Inflammatory macrophage (primary cell): ENCODE measurements at regions not wholly inside any gene's neighbourhood (a gene's known extent, or its start where the extent isn't known, plus 50 kb on each side); places are given as distances from the start of the nearest gene placed in this dataset.

Source experiments
- DNase-seq, 2 donors: peaks; one replicate each; pipeline ENCODE4 v3.0.0-alpha.2; 2020 to 2022

- DNase-seq = no peak
These were observed 345.6 kb downstream of the AKAIN1 start for GRCh38 chr18:4851301-4851976.

- DNase-seq = no peak
These were observed 350.0 kb downstream of the AKAIN1 start for GRCh38 chr18:4847056-4847455.

DNA sequence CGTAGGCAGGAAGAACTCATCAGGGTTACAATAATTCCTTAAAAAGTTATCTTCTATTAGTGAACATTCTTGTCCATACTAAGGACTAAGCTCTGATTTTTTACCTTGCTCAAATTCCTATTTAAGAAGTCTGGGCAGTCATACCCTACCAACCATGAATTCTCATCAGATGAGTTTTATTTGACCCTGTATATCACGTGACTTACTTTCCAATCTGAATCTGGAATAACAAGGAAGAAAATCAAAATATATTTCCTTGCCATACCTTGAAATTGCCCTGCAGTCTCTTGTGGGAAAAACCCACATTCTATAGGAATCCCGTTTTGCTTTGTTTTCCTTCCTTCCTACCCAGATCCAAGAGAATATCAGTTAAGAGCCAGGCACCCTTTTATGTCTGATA is 352.7 kb downstream of the AKAIN1 start:
- DNase-seq = no peak

- no peak for DNase-seq
These were observed 353.3 kb downstream of the AKAIN1 start for GRCh38 chr18:4843771-4844170.

DNA sequence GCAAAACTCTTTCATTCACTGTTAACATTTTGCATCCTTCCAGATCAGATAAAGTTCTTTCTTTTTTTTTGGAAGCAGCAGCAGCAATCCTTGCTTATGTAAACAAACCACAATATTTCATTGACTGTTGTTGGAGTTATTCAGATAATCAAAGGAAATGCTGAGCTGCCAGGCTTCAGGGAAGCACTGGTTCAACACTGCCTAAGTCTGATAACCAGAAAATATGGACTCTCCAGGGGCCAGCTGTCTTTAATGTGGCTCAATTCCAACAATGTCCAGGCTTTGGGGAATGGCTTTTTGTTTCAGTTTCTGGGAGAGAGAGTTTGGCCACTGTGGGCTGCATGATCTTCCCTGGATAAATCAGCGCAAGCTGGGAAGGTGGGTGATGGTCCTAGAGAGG is 354.3 kb downstream of the AKAIN1 start:
- no peak for DNase-seq

- no peak for DNase-seq
These were observed 354.8 kb downstream of the AKAIN1 start for GRCh38 chr18:4842287-4842686.

DNA sequence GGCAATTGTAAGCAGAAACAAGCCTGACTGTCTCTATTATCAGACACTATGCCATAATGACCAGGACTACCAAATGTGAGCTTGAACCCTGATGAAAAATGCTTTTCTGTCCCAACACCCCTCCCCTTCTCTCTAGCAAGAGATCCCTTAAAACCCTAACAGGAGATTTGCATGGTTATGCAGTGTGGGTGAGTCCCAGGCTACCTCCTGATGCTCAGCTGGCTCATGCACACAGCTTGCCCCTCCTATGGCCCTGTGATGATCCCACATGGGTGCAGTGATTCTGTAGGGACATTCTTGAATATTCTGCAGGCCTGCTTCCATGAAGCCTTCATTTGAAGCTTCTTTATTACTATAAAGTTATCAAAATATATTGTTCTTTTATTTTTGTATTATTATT is 357.4 kb downstream of the AKAIN1 start:
- DNase-seq = no peak

GRCh38 chr18:4836141-4836540 is 360.9 kb downstream of the AKAIN1 start:
- no peak for DNase-seq

DNA sequence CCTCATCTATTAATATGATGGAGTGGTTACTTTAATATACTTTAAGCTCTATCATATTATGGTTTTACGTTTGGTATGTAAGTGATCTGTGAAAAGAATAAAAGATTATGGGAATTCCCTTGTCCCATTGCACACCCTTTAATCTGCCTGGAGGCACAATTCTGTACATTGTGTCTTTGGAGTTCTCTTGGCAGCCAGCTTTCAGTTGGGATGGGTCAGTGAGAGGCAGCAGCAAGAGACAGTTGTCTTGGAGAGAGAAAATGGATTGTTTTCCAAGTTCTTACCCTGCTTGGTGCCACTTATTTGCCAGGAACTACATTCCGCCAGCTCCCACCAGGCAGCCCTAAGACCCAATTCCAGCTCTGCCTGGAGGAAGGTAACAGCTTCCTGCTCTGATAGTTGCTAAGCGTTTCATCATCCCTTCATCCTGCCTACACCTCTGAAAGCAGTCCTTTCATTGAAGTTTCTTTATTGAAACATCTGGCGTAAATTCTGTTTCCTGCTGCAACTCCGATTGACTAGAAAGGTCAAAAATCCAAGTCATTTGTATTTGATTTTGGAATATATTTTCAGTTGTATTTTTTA is 365.2 kb downstream of the AKAIN1 start:
- no peak for DNase-seq

- DNase-seq = no peak
These were observed 365.9 kb downstream of the AKAIN1 start for GRCh38 chr18:4831127-4831526.

- DNase-seq = no peak
These were observed 368.0 kb upstream of the DLGAP1 start for GRCh38 chr18:4823091-4823490.

GRCh38 chr18:4821801-4822200 is 366.7 kb upstream of the DLGAP1 start:
- DNase-seq = no peak

DNA sequence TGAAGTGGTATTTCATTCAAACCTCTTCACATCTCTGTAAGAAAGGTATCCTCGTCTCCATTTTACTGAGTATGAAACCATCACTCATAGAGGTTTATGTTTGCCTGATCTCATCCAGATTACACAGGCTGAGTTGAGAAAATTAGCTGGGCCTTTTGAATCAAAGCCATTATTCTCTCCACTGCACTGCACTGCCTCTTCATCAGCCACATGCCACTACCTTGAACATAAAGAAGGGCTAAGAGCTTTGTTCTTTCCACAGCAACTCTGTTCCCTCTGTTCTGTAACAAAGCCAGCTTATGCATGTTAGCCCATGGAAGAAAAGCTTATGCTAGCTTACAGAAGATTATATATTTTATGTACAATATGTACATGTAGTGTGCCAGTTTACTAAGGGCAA is 362.6 kb upstream of the DLGAP1 start:
- DNase-seq = no peak

DNA sequence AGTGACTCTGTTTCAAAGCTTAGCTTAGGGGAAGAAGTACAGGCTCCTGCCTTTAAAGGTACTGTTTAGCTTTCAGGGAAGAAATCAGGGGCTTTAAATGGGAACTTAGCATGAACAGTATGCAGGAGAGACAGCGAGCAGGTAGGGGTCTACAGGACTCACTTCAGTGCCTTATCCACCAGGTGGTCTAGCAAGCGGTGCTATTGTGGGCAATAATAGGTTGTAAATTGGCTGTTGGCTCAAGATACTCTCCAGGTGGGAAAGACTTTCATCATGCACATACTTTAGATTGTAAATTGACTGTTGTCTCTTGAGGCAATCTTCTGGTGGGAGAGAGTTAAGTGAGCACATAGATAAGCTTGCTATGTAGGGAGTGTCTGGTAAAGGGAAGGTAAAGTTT is 358.6 kb upstream of the DLGAP1 start:
- no peak for DNase-seq

DNA sequence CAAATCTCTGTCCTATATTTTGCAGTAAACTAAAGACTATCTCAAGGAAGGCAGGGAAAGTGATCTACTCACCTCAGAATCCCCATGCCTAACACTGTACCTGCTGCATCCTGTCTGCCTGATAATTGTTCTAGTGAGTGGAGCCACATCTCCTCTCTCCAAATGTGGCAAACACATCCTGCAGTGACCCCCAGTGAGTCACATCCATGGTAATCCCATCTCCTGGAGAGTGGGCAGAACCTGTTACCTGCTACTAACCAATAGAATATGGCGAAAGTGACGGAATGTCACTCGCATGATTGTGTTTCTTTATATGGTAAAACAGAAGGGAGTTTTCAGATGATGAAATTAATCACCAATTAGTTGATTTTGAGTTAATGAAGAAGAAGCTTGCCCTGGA is 353.8 kb upstream of the DLGAP1 start:
- no peak for DNase-seq

DNA sequence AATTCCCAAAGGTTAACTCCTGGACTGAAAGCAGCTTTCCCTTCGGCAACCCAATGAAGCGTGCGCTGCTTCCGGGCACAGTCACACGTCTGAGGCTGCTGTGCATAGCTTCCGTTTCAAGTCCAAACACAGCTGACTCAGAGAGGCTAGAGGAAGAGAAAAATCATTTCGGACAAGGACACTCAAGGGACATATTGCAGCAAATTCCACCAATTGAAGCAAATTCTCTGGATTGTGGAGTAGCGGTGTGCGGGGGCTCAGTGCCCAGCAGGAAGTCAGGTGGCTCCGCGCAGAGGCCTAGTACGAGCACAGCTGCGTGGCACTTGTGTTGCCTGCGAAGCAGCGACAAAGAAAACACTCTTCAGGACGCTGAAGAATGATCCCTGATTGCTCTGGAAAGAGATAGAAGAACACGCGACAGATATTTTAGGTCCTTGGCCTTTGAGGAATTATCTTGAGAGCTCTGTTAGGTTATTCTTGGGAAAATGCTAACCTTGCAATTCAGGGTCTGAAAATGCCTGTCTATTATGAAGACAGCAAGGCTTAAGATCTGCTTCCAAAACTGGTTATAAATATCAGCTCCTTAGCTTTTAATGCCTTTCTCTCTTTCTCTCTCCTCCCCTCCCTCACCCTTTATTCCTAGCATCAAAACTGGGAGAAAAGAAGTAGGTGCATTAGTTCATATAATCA is 352.6 kb upstream of the DLGAP1 start:
- no peak for DNase-seq

DNA sequence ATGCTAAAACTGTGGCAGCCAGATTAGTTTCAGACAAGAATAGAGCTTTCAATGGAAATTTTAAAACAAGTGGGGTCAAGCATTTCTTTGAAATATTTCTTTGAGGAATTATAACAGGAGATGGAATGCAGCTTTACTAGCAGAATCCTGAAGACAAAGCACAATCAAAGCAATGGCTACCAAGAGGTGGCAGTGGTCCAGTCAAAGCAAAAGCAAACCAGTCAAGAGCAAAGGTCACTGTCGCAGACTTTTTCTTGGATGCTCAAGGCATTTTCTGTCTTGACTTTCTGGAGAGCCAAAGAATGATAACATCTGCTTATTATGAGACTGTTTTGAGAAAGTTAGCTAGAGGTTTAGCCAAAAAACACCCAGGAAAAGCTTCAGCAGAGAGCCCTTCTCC is 351.2 kb upstream of the DLGAP1 start:
- no peak for DNase-seq

DNA sequence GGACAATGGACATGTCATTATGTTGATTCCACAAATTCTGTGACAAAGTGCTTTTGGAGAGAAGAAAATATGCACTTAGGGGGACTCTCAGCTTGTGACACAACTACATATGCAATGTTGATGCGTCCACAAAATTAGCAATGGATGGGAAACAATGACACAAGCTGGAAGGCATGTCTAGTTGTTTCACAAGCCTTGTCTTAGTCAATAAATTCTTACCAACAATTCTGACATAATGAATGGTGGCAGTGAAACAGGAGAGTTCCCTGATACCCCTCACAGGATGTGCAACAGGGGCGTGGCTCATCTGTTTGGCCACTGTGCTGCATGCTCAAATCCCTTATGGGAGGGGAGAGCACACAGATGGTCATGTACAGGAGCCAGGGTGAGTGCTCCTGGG is 347.2 kb upstream of the DLGAP1 start:
- no peak for DNase-seq

- DNase-seq = no peak
These were observed 346.0 kb upstream of the DLGAP1 start for GRCh38 chr18:4801151-4801550.

GRCh38 chr18:4797002-4797685 is 342.0 kb upstream of the DLGAP1 start:
- DNase-seq = no peak

GRCh38 chr18:4789506-4789905 is 334.4 kb upstream of the DLGAP1 start:
- no peak for DNase-seq

- no peak for DNase-seq
These were observed 326.8 kb upstream of the DLGAP1 start for GRCh38 chr18:4781873-4782272.

- DNase-seq = no peak
These were observed 310.3 kb upstream of the DLGAP1 start for GRCh38 chr18:4765401-4765800.

DNA sequence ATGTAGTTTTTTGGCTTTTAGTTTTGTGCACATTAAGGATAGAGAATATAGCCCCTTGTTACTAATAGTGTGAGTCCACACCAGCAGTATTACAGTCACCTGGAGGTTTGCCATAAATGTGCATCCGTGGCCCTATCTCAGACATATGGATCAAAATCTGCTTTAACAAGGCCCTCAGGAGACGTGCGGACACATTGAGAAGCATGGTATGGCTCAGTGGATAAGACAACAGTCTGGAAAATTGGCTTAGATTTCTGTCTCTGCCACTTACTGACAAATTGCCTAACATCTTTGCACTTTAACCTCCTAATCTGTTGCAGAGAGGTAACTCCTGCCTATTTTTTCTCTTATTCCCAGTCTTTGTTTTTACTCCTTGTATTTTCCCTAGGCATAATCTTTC is 307.2 kb upstream of the DLGAP1 start:
- no peak for DNase-seq
